ENCODE measurements at regions not wholly inside any gene's neighbourhood (a gene's known extent, or its start where the extent isn't known, plus 50 kb on each side); places are given as distances from the start of the nearest gene placed in this dataset.

GRCh38 chrX:141402897-141403610 is 160.7 kb upstream of the SPANXC start (continued):
- no peak for TF ChIP-seq SP1 (IDR thresholded peaks at IDR 0.05; ENCODE audit: low read depth)

DNA sequence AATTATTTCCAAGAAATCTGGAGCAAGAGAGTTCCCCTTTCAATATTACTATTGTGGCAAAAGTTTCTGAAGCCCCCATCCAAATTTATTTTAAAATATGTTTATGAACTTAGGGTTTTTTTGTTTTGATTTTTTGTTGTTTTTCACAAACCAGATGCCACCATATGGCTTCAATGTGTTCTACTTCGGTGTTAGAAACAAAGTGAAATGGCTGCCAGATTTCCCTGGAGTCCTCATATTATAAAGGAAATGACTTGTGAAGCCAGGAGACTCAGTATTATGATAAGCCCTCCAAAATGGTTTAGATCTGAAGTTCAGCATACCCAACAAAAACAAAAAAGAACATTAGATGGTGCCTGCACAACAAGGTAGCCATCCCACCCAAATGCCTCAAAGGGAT is 154.2 kb upstream of the SPANXC start:
- no peak overlapping the region for H3K4me3 ChIP-seq (replicated peaks in 1 of 2; ENCODE audit: low read depth in 1 of 2, low read length in 2 of 2)
- ChIA-PET CTCF (no interaction called here), RAD21 (ENCODE audit: low non-redundant PET in 1 of 2, low total read pairs in 2 of 2, uncharacterized antibody in 2 of 2, unreplicated experiment in 2 of 2) (no interaction called here), POLR2A (no interaction called here)
- intact Hi-C loops (cut with micrococcal nuclease) = no loop called here
- no peak overlapping the region for H3K4me2 ChIP-seq (ENCODE audit: low read length)
- no peaks in the 10 kb centered on the region for H3K9me2 ChIP-seq (ENCODE audit: insufficient read depth)
- H3K9ac ChIP-seq (ENCODE audit: low read length) = no peak overlapping the region
- no peaks in the 10 kb centered on the region for H3K27me3 ChIP-seq (ENCODE audit: insufficient read depth, low read length)
- no peaks in the 10 kb centered on the region for H3K9me3 ChIP-seq (ENCODE audit: control insufficient read depth in 1 of 2, insufficient read depth in 1 of 2, low read depth in 1 of 2, low read length in 2 of 2)
- no peak overlapping the region for H2AFZ ChIP-seq (ENCODE audit: low read depth, low read length, poor library complexity, severe bottlenecking)
- no peaks in the 10 kb centered on the region for H4K20me1 ChIP-seq (ENCODE audit: insufficient read depth)
- DNase-seq (ENCODE audit: low read depth, low spot score) = no peak
- no peaks in the 10 kb centered on the region for H3K4me1 ChIP-seq (ENCODE audit: control insufficient read depth in 1 of 2, insufficient read depth in 2 of 2, low read length in 2 of 2)
- no peak overlapping the region for H3K27ac ChIP-seq (ENCODE audit: low read depth, low read length)
- no peaks in the 10 kb centered on the region for H3K36me3 ChIP-seq (ENCODE audit: control insufficient read depth in 1 of 2, insufficient read depth in 2 of 2, low read length in 2 of 2)
- H3K79me2 ChIP-seq (ENCODE audit: insufficient read depth, low read length) = no peaks in the 10 kb centered on the region
- no TSS peak for BruUV-seq (replicated peaks)
- ATAC-seq = no peak
- TF ChIP-seq ZBTB33 (IDR thresholded peaks at IDR 0.05; ENCODE audit: extremely low read depth, insufficient replicate concordance, low read length) = no peak
- TF ChIP-seq CEBPB (IDR thresholded peaks at IDR 0.05; ENCODE audit: low read depth) = no peak
- no peak for TF ChIP-seq REST (IDR thresholded peaks at IDR 0.05; ENCODE audit: low read depth)
- TF ChIP-seq POLR2AphosphoS5 (IDR thresholded peaks at IDR 0.05; ENCODE audit: low read depth, low read length) = no peak
- no peak for TF ChIP-seq ZNF274 (IDR thresholded peaks at IDR 0.05; ENCODE audit: low read depth, low read length)
- TF ChIP-seq ZFX (IDR thresholded peaks at IDR 0.05) = no peak
- TF ChIP-seq RAD21 (IDR thresholded peaks at IDR 0.05; ENCODE audit: low read depth) = no peak
- no peak for TF ChIP-seq CBX3 (IDR thresholded peaks at IDR 0.05; ENCODE audit: low read depth)
- no peak for TF ChIP-seq EZH2 (IDR thresholded peaks at IDR 0.05)
- no peak for TF ChIP-seq ATF3 (IDR thresholded peaks at IDR 0.05)
- no peak for TF ChIP-seq SP1 (IDR thresholded peaks at IDR 0.05; ENCODE audit: low read depth)
